GM21360 (cell line): ENCODE measurements at regions not wholly inside any gene's neighbourhood (a gene's known extent, or its start where the extent isn't known, plus 50 kb on each side); places are given as distances from the start of the nearest gene placed in this dataset.
"Not testable (repeated sequence)": the region's sequence is repeated elsewhere in the genome, so short reads cannot be mapped to it uniquely, and the experiment has no call there.

Experiments
- ATAC-seq: cut with Tn5 transposase; IDR thresholded peaks from one replicate; pipeline ENCODE4 v1.9.1; 2021; ENCODE audit warnings: mild to moderate bottlenecking, moderate library complexity; ENCODE audit not compliant: unreplicated experiment

DNA sequence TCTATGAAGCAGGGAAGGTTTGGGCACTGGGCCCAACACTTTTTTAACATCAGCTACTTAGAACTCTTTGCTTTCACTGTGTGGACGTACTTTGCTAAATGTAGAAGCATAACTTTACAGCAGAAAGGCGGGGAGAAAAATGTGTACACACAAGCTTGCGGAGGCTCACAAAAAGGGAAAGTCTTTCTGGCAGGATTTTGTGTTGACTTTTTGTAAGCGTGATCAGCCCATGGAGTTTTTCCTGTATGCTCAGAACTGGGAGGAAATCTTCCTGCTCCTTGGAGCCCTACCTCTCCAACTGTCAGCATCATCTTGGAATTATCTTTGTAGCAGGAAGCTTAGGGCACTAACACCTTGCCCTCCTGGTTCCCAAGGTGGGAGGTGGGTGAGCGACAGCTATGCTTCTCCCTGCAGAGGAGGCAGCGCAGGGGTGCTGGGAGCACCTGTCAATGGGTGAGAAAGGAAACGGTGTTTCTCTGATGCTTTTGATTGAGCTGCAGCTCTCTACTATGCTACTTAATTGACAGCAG, 321.9 kb downstream of the GADD45G start:
- no peak for ATAC-seq

DNA sequence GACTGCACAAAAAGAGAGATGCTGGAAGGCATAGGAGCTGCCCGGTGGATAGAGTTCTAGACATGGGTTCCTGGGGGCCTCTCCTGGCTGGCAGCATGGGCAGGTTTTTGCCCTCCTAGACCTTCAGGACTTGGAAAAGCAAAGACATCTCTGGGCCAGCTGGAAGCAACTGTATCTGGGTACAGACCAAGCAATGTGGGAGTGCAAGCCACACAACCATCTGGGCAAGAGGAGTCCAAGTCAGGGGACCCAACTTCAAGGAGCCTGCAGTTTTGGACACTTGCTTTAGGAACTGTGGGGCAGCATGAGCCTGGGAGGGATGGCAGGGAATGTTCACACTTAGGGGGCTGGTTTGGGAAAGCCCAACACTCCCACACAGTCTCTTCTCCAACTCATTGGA, 323.3 kb downstream of the GADD45G start:
- no peak for ATAC-seq

DNA sequence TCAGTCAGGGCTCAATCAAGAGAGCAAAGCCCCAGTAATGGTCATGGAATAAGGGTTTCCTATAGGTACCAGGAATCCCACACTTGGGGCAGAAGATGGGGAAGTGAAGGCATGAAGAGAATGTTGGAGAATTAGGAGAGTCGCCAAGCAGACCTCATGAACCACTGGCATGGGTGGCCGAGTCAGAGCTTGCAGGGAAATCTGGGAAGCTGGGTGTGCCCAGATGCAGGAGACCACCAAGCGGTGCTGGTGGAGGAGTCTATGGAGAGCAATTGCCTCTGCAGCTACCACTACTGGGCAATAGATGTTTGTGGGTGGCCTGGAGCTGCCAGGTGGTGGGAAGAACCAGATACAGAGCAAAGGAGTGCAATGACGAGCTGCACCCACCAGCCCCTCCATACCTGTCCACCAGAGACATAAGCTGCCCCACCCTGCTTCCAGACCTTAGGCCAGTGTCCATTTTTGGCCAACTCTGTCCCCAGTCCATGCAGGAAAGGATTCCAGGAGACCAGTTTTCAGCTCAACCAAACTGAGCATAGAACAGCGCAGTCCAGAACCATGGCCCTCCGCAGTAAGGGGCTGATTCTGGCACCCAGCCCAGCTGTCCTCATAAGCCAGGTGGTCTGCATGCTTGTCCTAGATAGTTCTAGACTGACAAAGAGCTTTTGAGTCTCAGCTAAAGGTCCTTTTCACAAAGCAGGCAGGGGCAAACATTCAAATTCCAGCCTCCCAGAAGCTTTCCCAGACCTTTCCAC, 323.9 kb downstream of the GADD45G start:
- ATAC-seq = no peak

DNA sequence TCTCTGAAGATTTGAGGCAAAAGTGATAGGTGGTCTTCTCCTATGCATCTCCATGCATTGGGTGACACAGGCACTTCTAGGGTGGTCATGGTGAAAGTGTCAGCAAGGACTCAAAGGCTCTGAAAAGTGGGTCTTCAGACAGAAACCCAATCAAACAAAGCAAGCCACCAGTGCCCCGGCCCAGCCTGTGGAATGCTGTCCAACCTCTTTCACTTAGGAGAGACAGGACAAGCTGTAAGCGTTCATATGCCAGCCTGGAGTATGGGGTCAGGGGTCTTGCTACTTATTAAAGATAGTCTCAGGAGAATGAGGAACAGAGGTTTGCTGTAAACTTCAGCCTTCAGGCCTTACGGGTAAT, 324.5 kb downstream of the GADD45G start:
- ATAC-seq = no peak

DNA sequence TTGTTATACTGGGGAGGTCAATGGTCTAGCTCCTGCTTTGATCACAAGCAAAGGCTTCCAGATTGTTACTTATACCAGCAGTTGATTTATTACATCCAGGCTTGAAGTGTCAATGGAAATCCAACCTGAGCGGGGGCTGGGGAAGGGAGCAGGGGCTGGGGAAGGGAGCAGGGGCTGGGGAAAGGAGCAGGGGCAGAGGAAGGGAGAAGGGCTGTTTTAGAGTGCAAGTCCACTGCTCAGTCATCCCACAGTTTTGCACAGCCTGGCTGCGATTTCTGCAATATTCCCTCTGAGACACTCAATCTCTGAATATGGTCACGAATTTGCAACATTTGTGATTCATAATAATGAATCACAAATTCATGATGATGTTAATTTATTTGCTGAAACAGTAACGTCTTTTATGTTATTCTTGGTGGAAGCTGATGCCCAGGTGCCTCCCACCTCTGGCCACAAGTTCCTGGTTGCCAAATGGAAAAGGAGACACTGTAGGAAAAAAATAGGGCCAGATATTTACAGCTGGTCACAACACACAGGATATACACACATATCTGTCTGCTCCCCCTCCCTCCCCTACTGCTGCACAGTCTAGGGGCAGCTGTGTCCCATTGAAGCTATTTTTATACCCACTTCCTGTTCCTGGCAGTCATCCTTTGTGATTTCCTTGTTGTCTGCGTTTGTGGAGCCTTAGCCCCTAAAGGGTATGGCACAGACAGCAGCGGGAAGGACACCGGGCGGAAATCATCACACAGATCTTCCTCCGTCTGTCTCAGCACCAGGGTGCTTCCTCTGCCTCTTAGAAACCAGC, 325.1 kb downstream of the GADD45G start:
- ATAC-seq = no peak

DNA sequence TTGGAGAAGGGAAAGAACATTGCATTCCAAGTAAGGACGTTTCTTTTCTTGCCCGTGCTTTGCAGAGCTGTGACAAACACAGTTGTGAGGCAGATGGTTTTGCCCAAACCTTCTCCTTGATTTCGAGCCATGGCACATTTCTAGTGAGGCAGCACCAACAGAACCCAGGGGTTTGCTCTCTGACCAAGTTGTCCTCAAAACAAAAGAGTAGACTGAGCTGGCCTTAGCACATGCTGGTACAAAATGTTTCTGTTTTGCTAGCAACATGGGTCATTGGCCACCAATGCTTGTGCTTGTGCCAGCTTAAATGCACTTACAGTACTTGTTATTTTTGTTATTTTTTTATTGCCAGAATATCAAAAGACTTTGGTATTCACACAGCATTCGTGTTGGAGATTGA, 328.8 kb downstream of the GADD45G start:
- no peak for ATAC-seq

DNA sequence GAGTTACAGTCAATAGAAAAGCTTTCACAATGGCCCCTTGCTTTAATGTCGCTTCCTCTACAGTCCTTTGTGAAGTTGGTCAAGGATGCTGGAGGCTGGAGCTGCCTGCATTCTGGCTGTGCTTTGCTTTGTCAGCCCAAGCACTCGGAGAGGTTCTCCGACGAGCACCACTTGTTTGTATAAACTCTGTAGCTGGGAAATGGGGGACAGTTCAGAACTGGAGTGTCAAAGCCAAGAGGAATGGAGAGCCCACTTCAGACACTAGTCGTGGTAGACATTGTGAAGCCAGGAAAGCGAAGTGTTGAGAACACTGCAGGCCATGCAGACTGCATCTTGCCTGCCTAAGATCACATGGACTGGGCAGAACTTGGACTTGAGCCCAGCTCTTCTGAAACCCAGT, 330.3 kb downstream of the GADD45G start:
- no peak for ATAC-seq

DNA sequence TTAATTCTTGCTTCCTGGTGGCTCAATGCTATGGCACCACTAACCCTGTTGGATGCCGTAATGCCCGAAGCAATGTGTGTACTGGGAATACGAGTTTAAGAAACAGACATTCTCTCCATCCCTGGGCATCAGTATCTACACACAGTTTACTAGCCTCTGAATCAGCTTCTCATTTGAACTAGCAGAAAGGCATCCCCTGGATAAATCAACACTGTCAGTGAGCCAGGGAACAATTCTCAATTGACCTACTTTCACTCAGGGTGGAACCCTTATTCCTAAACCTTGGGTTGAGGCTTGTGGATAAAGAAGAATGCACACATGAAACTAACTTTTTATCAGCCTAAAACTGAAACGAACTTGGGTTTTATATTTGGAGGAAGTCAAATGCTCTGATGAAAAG, 331.0 kb downstream of the GADD45G start:
- ATAC-seq = no peak

DNA sequence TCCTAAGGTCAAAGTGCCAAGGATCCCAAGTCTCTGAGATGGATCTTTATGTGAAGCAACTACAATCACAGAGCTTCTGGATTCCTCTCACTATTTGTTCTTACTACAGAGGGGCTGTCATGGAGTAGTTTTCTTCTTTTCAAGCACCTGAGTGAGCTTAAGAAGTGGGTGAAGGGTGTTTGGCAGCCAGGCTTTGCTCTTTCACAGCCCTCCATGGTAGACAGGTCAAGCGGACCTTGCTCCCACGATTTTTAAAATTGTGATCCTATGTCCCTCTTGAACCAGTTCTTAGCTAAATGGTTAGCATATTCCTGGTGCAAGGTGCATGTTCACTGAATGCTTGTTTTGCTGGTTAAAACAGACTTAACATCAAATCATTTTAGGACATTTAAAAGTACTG, 332.2 kb downstream of the GADD45G start:
- no peak for ATAC-seq

DNA sequence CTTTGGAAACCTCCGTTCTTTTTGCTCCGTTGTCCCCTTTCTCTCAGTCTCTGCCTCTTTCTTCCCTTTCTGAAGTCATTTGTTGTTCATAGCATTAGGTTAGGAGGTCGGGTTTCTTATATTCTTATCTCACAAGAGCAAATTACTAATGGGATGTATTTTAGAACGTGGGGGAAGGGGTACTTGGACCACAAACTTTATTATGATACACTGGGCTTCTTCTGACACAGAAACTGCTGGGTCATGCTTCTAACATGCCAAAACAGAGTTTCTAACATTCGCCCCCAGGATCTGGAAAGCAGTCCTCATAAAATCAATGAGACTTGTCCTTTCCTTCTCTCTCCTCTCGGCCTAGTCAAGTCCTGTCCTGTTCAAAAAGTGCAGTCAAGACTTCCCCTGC, 334.4 kb downstream of the GADD45G start:
- ATAC-seq = no peak

DNA sequence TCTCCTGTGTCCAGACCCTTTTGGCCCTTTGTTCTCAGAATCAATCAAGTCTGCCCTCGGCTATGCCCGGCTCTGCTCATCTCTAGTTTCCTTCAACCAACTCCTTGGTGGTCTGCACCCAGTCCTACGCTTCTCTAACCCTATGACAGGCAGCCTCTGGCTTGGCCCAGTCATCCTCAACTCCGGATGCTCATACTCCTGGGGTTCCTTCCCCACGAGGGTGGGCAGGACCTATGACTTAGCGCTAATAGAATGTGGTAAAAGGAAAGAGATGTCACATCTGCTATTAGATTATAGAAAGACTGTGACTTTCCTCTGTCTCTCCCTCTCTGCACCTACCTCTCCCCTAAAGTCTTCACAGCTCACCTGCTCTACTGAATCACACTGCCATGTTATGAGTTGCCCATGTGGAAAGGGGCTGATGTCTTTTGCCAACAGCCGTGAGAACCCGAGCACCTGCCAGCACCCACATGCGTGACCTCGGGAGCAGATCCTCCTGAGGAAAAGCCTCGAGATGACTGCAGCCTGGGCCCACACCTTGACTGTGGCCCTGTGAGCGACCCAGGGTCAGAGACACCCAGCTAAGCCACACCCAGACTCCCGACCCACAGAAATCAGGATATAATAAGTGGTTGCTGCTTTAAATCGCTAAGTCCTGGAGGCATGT, 334.9 kb downstream of the GADD45G start:
- no peak for ATAC-seq

DNA sequence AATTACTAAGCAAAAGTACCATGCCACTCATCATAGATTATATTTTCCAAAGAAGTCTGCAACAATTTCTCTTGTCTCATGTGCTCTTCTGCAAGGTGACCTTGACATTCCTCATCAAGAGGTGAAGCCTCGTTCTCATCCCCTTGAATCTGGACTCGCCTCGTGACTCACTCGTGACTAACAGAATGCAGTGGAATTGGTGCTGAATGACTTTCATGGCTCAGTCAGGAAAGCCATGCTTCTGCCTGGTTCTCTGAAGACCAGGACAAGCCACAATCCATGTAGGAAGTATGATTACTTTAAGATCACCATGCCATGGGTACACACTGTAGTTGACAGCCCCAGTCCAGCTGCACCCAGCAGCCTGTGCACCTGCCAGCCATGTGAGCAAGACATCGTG, 335.8 kb downstream of the GADD45G start:
- ATAC-seq = no peak

DNA sequence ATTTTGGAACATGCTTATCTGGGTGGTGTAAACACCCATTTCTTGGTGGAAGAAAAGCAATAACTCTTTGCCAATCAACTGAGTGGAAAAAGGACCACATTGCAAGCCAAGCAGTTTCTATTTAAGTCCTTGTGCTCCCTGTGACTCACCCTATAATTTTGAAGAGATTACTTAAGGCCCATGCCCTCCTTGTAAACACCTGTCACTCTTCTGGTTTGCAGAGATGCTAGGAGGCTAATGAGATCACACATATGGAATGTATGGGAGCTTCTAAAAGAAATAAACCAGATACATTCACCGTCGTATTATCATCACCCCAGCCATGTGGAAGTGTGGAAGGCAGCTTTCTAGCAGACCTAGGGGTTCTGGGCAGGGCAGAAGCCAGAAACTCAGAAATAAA, 337.1 kb downstream of the GADD45G start:
- ATAC-seq = no peak

DNA sequence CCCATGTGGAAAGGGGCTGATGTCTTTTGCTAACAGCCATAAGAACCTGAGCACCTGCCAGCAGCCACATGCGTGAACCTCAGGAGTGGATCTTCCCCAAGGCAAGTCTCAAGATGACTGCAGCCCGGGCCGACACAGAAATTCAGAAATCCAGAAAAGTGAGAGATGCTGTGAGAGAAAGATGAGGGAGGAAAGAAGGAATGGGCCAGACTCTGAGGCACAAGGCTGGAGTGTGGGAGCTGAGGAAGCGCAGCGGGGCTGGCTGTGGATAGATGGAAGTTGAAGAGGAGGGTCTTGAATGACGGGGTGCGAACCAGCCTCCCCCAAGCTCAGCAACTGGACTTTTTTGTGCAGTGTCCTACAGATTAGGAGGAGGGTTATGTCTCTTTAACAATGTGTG, 337.8 kb downstream of the GADD45G start:
- ATAC-seq = no peak

DNA sequence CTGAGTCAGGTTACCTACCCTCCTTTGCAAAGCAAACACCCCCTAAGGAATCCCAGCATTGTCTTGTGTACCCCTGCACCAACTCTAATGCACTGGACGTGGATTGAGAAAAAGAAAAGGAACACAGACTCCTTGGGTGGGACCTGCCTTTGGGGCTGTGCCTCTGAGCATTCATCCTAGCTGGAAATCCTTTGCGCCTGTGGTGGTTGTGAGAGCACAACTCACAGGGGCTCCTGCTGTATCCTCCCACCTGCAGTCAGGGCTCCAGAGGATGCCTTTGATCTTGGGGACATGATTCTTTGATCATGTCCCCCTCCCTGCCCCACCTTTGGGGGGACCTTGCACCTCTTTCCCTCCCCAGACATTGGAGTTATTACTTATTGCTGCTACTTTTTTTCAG, 338.5 kb downstream of the GADD45G start:
- no peak for ATAC-seq

DNA sequence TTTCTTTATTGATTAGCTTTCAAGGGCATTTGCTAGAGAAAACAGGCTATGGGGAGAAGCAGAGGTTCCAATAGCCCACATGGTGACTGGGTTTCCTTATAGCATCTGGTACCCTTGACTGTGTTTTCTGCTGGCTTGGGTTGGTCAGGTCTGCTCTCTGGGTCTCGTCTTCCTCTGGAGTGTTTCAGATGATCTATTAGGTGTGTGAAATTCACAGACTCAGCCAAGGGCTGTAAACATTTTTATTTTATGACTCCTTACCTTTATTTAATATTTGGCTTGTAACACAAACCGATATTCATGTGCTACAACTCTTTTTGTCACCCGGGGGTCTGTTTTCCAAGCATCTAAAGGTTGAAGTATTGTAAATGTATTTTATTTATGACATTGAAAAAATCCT, 338.9 kb downstream of the GADD45G start:
- no peak for ATAC-seq

DNA sequence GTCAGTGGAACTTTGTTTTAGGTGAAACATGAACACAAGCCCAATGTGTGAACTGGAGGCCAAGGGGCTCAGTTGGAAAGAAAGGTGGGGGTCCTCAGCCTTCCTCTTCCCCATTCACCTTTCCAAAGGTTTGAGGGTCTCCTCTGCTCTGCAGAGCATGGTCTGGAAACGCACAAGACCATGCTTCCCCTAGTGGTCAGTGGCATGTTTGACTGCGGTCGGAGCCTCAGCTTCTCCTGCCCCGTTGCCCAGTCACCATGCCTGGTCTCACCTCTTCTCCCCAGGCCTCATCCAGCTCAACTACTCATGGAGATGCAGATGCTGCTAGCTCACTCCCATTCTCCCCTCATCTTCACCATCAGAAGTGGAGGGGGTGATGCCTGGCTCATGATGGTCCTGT, 340.3 kb downstream of the GADD45G start:
- ATAC-seq = no peak

DNA sequence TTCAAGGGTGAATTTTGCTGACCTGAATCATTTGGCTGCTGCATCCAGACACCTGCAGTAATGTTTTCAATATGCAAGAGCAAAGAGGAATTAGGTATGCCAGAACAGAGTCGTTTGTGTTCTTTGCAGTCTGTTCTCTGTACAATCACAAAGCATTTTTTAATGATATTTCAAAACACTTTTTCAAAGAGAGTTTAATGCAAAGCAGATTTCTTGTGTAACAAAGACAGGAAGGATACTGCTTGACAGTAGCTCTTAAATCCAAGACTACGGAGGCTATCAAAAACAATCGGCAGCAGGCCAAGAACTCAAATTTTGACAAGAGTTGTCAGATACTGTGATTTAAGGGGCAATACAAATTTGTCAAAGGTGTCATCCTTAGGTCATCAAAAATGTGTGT, 341.9 kb downstream of the GADD45G start:
- ATAC-seq = no peak

DNA sequence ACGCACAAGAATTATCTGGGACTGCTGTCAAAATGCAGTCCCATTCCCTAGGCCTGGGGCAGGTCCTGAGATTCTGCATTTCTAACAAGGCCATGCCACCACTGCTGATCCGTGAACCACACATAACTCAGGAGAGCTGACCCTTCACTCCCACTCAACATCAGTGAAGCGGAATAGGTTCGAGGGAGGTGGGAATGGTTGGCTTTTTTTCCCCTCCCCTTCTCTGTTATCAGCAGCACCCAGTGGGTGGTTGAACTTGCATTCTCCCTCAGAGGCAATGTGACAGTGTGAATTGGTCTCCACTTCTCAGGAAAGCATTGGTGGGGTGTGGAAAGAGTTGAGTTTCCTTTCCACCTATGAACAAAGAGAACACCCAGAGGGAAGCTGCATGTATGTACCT, 344.3 kb downstream of the GADD45G start:
- ATAC-seq = no peak

DNA sequence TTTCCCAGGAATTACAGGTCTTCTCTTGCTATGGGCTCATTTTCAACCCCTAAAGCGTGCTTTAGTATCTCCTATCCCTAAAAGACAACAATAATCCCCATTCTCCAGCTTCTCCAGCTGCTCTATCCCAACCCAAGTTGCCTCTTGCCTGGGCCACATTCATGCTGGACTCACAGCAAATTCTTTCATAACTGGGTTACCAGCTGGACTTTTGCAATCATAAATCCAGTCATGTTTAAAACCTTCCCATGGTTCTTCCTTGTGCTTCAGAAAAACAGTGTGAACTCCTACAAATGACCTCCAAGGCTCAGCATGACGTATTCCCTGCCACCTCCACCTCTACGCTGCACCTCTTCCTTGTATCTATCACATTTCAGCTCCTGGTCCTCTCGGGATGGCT, 346.9 kb downstream of the GADD45G start:
- no peak for ATAC-seq

DNA sequence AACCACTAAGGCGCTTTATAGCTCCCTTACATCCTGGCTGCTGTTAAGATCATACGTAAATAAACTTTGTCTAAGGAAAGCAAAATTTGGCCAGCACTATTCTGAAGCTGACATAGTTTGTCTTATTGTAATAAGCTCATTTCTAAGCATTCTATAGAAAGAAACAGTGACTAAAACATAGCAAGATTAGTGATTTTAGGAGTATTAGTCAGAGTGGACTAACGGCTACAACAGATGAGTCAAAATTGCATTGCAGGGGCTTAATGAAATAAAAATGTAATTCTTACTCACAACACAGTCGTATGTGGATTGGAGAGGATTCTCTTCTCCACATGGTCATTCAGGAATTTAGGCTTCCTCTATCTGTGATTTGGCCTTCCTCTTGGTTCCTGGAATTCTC, 347.6 kb downstream of the GADD45G start:
- no peak for ATAC-seq

DNA sequence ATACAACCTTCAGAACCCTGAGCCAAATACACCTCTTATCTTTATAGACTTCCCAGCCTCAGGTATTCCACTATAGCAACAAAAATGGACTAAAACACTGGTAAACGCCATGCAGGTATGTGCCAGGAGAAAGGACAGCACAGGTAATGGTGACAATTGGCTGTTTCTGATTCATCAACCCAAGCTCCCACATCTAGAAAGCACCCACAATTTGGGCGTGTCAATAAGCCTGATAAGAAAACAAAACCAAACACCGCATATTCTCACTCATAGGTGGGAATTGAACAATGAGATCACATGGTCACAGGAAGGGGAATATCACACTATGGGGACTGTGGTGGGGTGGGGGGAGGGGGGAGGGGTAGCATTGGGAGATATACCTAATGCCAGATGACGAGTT, 348.5 kb downstream of the GADD45G start:
- not testable (repeated sequence) for ATAC-seq
